ENCODE measurements at regions not wholly inside any gene's neighbourhood (a gene's known extent, or its start where the extent isn't known, plus 50 kb on each side); places are given as distances from the start of the nearest gene placed in this dataset.

DNA sequence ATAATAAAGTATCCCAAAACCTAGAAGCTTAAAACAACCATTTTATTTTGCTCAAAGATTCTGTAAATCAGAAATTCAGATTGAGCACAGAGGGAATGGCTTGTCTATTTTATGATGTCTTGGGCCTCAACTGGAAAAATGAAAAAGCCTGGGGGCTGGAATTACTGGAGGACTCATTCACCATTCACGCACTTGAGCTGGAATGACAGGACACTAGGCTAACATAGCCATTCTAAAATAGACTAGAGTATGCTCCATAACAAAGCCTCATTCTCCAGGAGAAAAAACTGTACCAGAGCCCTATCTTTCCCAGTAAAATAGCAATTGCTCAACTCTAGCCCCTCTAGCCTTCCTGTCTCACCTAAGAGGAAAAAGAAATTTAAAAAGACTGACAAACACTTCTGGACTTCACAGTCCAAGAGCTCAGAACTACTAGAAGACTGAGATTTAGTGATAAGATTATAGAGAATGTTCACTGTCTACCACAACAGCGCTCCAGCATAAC is 145.4 kb upstream of the BTBD3 start:
- H3K9me3 ChIP-seq = no peaks in the 10 kb centered on the region
- no peak overlapping the region for H3K4me3 ChIP-seq

DNA sequence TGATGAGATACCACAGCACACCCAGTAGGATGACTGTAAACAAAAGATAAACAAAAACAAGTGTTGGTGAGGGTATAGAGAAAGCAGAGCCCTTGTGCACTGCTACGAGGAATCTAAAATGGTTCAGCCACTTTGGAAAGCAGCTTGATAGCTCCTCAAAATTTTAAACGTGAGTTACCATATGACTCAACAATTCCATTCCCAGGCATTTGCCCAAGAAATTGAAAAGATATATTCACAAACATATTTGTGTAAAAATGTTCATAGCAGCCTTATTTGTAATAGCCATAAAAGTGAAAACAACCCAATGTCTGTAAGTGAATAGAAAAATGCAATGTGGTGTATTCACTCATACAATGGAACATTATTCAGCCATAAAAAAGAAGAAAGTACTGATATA is 141.0 kb upstream of the BTBD3 start:
- no peak for DNase-seq
- no peaks in the 10 kb centered on the region for H3K27me3 ChIP-seq
- intact Hi-C loops (cut with DNase I; ENCODE audit: low total_unique reads) = no loop called here
- H3K9me3 ChIP-seq = no peaks in the 10 kb centered on the region
- H3K4me3 ChIP-seq = no peak overlapping the region
- H3K4me1 ChIP-seq = no peaks in the 10 kb centered on the region
- TF ChIP-seq POLR2A (IDR thresholded peaks at IDR 0.05) = no peak
- TF ChIP-seq, protein P1, sequence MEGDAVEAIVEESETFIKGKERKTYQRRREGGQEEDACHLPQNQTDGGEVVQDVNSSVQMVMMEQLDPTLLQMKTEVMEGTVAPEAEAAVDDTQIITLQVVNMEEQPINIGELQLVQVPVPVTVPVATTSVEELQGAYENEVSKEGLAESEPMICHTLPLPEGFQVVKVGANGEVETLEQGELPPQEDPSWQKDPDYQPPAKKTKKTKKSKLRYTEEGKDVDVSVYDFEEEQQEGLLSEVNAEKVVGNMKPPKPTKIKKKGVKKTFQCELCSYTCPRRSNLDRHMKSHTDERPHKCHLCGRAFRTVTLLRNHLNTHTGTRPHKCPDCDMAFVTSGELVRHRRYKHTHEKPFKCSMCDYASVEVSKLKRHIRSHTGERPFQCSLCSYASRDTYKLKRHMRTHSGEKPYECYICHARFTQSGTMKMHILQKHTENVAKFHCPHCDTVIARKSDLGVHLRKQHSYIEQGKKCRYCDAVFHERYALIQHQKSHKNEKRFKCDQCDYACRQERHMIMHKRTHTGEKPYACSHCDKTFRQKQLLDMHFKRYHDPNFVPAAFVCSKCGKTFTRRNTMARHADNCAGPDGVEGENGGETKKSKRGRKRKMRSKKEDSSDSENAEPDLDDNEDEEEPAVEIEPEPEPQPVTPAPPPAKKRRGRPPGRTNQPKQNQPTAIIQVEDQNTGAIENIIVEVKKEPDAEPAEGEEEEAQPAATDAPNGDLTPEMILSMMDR (IDR thresholded peaks at IDR 0.05) = no peak
- H3K27ac ChIP-seq = no peak overlapping the region
- no peaks in the 10 kb centered on the region for H3K36me3 ChIP-seq

More for the DNA sequence above, 145.4 kb upstream of the BTBD3 start:
- intact Hi-C loops (cut with DNase I; ENCODE audit: low total_unique reads) = no loop called here
- Histone ChIP-seq H3K27ac (no peak overlapping the region), H3K27me3 (no peaks in the 10 kb centered on the region), H3K4me1 (no peaks in the 10 kb centered on the region), H3K36me3 (no peaks in the 10 kb centered on the region)
- TF ChIP-seq POLR2A (IDR thresholded peaks at IDR 0.05) = no peak
- TF ChIP-seq, protein P1 (IDR thresholded peaks at IDR 0.05) = no peak
- no peak for DNase-seq

DNA sequence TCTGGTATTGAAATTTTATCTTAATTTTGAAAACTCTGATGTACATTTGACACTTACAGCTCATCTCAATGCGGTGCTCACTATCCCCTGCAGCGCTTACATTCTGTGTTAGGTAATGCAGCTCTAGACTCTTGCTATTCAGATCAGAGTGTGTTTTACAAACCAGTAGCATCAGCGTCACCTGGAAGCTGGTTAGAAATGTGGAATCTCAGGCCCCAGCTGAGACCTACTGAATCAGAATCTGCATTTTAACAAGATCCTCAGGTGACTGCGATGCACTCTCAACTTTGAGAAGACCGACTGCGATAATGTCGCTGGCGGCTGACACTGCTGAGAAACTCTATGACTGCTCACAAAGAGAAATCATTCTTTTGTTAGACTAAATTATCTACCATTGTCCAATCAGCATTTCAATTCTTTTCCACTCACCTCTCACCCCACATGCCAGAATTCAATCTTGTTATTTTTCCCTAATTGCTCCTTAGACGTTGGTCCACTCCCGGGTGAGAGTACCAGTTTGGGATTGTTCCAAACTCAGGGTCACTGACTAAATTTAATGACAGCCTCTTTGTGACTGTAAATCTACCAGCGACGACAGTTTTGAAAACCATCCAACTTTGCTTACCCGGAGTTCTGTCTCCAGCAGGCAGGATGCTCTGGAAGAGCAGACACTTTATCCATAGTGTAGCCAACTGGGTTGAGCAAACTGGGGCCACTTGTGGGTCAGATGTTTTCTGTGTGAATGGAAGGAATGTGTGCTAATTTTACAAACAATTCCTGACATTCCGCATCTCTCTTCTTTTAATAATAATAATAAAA is 140.1 kb upstream of the BTBD3 start:
- H3K36me3 ChIP-seq = no peaks in the 10 kb centered on the region
- no peaks in the 10 kb centered on the region for H3K4me1 ChIP-seq
- TF ChIP-seq, protein P1 (IDR thresholded peaks at IDR 0.05) = no peak
- TF ChIP-seq POLR2A (IDR thresholded peaks at IDR 0.05) = no peak
- DNase-seq = no peak
- H3K4me3 ChIP-seq = no peak overlapping the region
- peak overlapping the region in 1 of 2 donors; percentile 1 for H3K27ac ChIP-seq
- H3K9me3 ChIP-seq = no peaks in the 10 kb centered on the region
- intact Hi-C loops (cut with DNase I; ENCODE audit: low total_unique reads) = no loop called here
- no peaks in the 10 kb centered on the region for H3K27me3 ChIP-seq

DNA sequence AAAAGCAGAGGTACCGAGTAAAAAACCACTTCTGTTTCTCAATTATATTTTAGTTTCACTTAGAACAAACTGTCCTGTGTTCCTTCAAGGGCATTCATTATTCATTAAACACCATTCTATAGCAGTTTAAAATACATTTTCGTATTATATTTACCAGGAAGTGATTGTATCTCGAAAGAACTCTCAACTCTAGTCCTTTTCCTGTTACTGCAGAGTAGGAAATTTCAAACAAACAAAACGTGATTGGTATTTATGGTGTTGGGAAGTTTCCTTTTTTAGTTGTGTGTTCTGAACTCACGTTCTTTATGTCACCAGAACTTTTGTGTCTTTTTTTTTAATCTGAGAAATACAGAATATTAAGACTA is 139.5 kb upstream of the BTBD3 start:
- Histone ChIP-seq H3K9me3 (no peaks in the 10 kb centered on the region), H3K36me3 (no peaks in the 10 kb centered on the region), H3K4me1 (no peaks in the 10 kb centered on the region), H3K27ac (peak overlapping the region in 1 of 2 donors; percentile 1), H3K27me3 (no peaks in the 10 kb centered on the region), H3K4me3 (no peak overlapping the region)
- no peak for DNase-seq
- TF ChIP-seq, protein P1 (IDR thresholded peaks at IDR 0.05) = no peak
- TF ChIP-seq POLR2A (IDR thresholded peaks at IDR 0.05) = no peak
- intact Hi-C loops (cut with DNase I; ENCODE audit: low total_unique reads) = no loop called here

DNA sequence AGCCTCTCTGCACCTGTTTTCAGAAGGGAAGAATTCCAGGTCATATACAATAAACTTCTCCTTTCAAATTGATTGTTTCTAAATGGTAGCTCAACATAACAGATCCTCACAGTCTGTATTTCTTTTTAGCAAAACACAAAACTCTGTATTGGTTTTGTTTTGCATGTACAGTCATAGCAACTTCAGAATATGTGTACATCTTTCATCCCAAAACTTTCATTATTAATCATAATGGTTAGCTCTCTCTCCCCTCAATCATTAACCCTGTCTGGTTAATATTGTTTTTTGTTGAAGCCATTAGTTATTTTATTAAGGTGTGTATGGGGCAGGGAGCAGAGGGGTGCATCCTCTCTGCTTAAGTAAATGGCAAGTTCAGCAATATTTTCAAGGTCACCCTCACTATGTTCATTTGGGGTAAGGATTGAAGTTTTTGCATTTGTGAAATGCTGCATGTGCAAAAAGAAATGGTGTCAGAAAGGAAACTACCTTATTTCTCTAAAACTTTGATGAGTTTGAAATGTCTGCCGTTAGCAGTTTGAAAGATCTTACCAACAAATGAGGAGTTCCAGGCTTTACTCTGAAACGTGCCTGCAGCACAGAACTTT is 136.8 kb upstream of the BTBD3 start:
- H3K27me3 ChIP-seq = no peaks in the 10 kb centered on the region
- H3K9me3 ChIP-seq = no peaks in the 10 kb centered on the region
- H3K4me3 ChIP-seq = no peak overlapping the region
- DNase-seq = no peak
- intact Hi-C loops (cut with DNase I; ENCODE audit: low total_unique reads) = no loop called here
- H3K4me1 ChIP-seq = no peaks in the 10 kb centered on the region
- H3K36me3 ChIP-seq = no peaks in the 10 kb centered on the region
- TF ChIP-seq, protein P1 (IDR thresholded peaks at IDR 0.05) = no peak
- no peak for TF ChIP-seq POLR2A (IDR thresholded peaks at IDR 0.05)
- no peak overlapping the region for H3K27ac ChIP-seq

Data from uterus (tissue), 3 donors.